ENCODE measurements at regions not wholly inside any gene's neighbourhood (a gene's known extent, or its start where the extent isn't known, plus 50 kb on each side); places are given as distances from the start of the nearest gene placed in this dataset.

DNA sequence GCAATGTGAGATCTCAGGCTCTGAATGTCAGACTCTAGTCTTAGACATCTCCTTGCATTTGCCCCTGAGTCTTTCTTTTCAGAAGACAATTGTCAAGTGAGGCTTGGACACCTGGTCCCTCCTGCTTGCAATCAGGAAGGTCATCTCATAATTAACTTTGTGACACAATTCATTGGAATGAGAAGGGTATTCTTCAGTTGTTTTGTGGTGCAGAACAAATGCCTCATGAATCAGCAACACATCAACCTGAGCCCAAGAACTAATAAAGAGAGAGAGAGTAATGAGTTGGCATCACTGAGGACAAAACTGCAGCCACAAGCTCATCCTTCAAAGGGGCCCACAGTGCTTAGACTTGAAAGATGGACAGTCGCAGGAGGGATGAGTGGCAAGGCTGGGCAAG, 375.8 kb downstream of the INSC start:
- DNase-seq: no peak

GRCh38 chr11:15493066-15493465, 378.3 kb downstream of the INSC start:
- no peak for DNase-seq

GRCh38 chr11:15493921-15494620, 379.3 kb downstream of the INSC start:
- DNase-seq: no peak

DNA sequence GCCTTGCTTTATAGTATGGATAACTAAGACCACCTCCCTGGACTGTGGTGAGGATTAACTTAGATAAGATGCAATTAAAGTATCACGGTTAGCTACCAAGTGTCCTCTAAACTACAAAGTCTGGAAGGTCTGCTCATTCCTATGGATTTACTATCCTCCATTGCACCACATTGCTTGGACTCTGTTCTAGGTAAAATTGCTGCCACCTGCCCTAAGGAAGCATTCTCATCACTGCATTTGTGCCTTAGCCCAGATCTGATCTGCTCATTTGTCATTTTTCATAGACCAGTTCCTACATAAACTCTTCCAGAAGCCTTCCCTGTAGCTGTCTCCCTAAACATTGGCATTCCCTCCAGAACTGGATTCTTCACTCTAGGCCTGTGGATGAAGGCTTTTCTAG, 380.0 kb downstream of the INSC start:
- DNase-seq: no peak

DNA sequence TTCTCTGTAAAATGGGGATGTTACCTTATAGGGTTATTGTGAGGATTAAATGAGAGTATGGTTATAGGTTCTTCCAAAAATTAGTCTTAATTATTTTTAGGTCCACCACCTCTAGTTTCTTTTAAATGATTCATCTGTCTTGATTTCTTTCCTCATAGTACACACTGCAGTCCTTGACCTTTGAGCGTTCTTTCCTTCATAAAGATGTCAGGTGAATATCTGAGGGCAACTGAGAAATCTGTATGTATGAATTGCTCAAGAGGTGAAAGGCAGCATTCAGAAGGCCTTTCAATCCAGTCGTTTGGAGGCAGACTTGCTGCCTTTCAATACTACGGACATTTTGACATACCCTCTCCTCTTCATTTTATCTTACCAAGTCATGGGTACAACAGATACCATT, 380.7 kb downstream of the INSC start:
- DNase-seq: no peak

DNA sequence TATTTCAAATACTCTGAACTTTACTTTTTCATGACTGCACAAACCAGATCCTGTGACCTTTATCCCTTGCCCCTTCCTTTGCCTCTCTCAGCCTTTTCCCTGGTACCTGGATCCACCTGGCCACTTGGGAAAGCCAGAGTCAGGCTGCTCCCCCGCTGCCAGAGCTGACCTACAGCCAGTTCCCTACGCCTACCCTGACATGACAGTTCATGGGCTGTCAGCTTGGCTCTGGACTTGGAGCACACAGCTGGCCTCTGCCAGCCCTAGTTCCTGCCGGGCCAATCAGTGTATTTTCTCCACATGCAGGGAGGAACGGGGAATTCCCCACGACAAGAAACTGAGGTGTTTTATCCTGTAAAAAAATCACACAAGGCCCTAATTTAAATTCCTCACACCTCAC, 382.6 kb downstream of the INSC start:
- no peak for DNase-seq

- no peak for DNase-seq
Observed at GRCh38 chr11:15499674-15500073, 385.0 kb downstream of the INSC start.

DNA sequence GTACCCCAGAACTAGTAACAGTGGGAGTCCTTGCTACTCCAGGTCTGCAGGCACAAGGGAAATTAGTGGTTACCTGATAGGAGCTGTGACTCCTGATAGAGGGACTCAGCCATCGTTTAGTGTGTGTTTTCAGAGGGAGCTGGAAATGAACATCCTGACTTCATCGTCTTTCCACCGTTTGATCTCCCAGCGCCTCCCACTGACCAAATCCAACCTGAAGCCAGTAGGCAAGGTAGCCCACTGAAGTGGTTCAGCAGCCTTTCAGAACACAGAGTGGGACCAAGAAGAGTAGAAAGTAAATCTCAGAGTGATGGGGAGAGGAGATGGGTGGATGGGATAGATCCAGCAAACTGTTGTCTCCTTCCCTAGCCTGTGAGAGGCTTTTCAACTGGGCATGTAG, 385.9 kb downstream of the INSC start:
- DNase-seq: no peak

- DNase-seq: no peak
Observed at GRCh38 chr11:15501566-15501965, 386.8 kb downstream of the INSC start.

- no peak for DNase-seq
Observed at GRCh38 chr11:15505155-15505554, 390.4 kb downstream of the INSC start.

DNA sequence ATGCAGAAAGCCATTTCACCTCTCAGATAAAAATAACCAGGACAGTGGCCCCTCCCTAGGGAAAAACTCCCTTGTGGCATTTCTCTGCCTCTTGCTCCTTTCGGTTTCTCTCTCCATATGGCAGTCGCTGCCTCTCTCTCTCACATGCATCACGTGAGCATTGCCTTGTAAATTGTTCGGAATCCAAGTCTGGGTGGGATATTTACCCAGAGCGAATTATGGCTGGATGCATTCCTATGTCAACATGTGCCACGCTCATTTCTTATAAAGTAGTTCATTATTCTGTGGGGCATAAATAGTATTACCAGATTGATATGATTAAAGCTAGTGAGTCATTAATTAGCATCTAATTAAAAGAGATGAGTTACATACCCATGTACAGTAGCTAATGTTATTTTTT, 392.9 kb downstream of the INSC start:
- no peak for DNase-seq

DNA sequence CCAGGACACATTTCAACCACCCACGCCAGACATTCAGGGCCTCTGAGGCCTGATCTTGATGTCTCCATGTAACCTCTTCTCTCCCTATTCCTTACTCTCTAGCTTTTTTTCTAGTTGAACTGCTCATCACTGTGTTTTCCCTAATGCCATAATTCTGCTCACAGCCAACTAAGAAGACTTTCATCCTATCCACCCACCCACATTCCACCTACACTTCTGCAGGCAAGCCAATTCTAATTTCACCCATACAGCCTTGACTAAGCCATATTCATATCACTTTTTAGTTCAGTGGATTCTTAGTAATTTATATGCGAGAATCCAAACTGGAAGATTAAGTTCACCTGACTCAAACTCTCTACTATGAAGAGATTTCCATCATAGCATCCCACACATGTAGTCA, 394.4 kb downstream of the INSC start:
- no peak for DNase-seq

DNA sequence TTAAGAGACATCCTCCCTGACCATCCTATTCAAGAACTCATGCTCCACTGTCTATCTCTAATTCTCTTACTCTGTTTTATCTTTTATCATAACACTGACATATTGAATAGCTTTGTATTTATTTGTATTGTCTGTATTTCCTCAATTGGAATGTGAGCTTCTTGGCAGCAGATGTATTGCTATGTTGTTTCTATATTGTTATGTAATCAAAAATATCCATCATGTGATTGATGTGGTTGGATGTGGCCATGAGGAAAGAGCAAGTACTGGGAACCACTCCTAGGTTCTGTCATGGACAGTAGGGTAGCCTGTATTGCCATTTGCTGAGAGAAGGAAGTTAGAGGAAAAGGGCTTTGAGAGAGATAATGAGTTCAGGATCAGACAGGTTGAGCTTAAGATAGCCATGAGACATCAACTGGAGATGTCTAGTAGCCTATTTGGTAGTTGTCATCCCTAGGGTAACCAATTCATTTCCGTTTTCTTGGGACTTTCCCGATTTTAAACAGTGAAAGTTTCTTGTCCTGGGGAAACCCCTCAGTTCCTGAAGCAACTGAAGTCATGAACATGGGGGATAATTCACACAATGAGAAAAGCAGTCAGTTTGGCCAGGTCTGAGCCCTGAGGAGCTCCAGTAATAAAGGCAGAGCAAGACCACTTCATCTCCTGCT, 404.5 kb downstream of the INSC start:
- no peak for DNase-seq

DNA sequence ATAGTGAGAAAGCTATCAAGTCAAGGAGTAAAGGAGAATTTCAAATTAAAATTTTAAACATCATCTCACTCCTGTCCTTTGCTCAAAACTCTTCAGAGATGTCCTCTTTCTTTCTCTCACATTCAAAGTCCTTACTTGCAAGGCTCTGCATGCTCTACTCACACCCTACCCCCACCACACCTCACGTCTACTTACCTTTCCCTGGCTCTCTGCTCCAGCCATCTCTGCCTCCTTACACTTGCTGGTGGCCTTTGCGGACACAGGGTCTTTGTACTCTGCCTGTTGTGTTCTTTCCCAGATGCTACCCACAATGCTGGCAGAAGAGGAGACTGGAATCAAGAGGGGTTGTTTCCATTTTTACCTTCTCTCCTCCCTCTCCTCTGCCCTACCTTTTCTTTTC, 405.2 kb downstream of the INSC start:
- no peak for DNase-seq

GRCh38 chr11:15523543-15523942, 408.8 kb downstream of the INSC start:
- DNase-seq: no peak

DNA sequence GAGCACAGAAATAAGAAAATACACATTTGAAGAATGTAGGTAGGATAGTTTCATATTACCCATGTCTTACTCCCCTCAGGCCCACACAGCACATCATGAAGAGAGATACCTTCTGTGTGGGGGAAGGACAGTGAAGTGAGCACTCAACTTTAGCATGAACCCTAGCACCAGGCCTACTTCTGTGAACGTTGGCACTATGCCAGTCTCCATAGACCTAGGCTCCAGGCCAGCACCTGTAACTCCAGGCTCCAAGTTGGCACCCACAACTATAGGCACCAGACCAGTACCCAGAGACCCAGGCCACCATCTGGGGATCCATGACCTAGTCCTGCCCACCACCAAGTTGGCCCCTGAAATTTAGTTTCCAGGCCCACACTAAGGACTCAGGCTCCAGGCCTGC, 410.9 kb downstream of the INSC start:
- DNase-seq: no peak

- no peak for DNase-seq
Observed at GRCh38 chr11:15526032-15526431, 411.3 kb downstream of the INSC start.

DNA sequence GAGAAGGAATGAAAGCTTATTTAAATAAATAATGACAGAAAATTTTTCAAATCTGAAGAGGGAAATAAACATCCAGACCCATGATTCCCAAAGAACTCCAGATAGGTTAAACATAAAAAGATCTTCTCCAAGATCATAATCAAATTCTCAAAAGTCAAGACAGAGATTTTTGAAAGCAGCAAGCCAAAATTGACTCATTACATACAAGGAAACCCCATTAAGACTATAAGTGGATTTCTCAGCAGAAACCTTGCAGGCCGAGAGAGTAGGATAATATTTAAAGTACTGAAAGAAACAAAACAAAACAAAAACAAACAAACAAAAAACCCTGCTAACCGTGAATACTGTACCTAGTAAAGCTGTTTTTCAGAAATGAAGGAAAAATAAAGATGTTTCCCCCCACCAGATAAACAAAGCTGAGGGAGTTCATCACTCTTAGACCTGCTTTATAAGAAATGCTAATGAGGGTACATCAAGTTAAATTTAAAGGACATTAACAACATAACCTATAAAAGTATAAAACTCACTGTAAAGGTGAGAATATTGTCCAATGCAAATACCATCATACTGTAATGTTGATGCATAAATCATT, 412.2 kb downstream of the INSC start:
- DNase-seq: no peak

- no peak for DNase-seq
Observed at GRCh38 chr11:15532432-15532831, 417.7 kb downstream of the INSC start.

GRCh38 chr11:15534266-15534665, 419.5 kb downstream of the INSC start:
- no peak for DNase-seq

- no peak for DNase-seq
Observed at GRCh38 chr11:15535414-15535813, 420.7 kb downstream of the INSC start.

DNA sequence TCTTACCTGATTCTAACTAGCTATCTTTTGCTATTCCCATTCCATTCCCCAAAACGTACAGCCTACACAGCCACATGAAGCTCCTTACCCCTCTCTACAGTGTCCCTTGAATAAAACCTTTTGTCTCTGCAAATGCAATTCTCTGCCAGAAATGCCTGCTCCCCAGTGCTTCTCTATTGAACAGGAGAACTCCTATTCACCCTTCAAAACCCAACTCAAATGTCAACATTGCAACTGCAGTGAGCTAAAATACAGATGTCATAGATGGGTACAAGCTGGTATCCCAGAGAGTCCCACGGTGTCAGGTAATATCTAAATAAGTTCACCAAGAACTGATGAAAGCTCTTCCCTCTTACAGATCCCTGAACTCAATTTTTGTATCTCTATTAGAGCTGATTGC, 421.7 kb downstream of the INSC start:
- no peak for DNase-seq

DNA sequence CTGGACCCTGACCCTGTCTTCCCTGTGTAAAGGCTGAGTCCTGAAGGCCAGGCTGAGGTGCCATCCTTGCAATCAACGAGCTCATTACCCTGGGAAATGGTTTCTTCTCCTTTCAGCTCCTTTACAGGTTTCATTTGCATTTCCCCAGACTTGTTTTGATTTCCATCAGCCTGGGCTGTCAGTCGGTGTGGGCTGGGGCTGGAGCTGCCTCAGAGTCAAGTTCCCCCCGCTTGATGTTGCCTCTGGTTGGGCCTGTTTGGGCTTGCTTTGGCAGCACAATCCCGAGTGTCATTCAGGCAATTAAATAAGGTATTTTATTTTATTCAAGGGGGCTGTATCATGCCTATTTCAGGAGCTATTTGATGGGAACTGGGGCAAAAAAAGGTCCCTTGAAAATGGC, 424.9 kb downstream of the INSC start:
- no peak for DNase-seq

GRCh38 chr11:15541079-15541478, 426.4 kb downstream of the INSC start:
- DNase-seq: no peak
